Stimulated activated CD4-positive, alpha-beta T cell treated with anti-CD3 and anti-CD28 coated beads, Interleukin-2, amount 100 ng/mL, for 48 hours (primary cell): ENCODE measurements at regions not wholly inside any gene's neighbourhood (a gene's known extent, or its start where the extent isn't known, plus 50 kb on each side); places are given as distances from the start of the nearest gene placed in this dataset.

ENCODE experiments used
- DNase-seq, 2 donors: peaks; one replicate each; pipeline ENCODE4 v3.0.0-alpha.2; 2020

- no peak for DNase-seq
Observed at GRCh38 chr6:1553562-1554083, 56.1 kb upstream of the FOXC1 start.

GRCh38 chr6:1554141-1554475 lies 55.6 kb upstream of the FOXC1 start:
- DNase-seq = no peak

GRCh38 chr6:1554476-1555310 lies 55.0 kb upstream of the FOXC1 start:
- peak; percentile 54 to 62 for DNase-seq

- no peak for DNase-seq
Observed at GRCh38 chr6:1558388-1558787, 51.3 kb upstream of the FOXC1 start.
